VCaP (cell line): ENCODE measurements at regions not wholly inside any gene's neighbourhood (a gene's known extent, or its start where the extent isn't known, plus 50 kb on each side); places are given as distances from the start of the nearest gene placed in this dataset.

Experiments
- H3K27ac ChIP-seq: fragments of 450-650 bp; 2 replicates; pipeline ENCODE4 v1.5.1; 2017
- TF ChIP-seq, protein P1 (sequence below): fragments of 450-650 bp; conservative IDR thresholded peaks from 2 replicates; pipeline ENCODE4 v1.5.1; 2017; ENCODE audit warnings: mild to moderate bottlenecking, moderate library complexity

- H3K27ac ChIP-seq, result no peak overlapping the region
- TF ChIP-seq, protein P1, sequence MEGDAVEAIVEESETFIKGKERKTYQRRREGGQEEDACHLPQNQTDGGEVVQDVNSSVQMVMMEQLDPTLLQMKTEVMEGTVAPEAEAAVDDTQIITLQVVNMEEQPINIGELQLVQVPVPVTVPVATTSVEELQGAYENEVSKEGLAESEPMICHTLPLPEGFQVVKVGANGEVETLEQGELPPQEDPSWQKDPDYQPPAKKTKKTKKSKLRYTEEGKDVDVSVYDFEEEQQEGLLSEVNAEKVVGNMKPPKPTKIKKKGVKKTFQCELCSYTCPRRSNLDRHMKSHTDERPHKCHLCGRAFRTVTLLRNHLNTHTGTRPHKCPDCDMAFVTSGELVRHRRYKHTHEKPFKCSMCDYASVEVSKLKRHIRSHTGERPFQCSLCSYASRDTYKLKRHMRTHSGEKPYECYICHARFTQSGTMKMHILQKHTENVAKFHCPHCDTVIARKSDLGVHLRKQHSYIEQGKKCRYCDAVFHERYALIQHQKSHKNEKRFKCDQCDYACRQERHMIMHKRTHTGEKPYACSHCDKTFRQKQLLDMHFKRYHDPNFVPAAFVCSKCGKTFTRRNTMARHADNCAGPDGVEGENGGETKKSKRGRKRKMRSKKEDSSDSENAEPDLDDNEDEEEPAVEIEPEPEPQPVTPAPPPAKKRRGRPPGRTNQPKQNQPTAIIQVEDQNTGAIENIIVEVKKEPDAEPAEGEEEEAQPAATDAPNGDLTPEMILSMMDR, result no peak
Observed at GRCh38 chr12:31834150-31834549, 105.3 kb upstream of the AMN1 start.

GRCh38 chr12:31832740-31833729 lies 104.2 kb upstream of the AMN1 start:
- H3K27ac ChIP-seq, result no peak overlapping the region

GRCh38 chr12:31828071-31828470 lies 99.2 kb upstream of the AMN1 start:
- TF ChIP-seq, protein P1, result no peak
- no peak overlapping the region for H3K27ac ChIP-seq

More at GRCh38 chr12:31832740-31833729, 104.2 kb upstream of the AMN1 start:
- TF ChIP-seq, protein P1, result no peak

DNA sequence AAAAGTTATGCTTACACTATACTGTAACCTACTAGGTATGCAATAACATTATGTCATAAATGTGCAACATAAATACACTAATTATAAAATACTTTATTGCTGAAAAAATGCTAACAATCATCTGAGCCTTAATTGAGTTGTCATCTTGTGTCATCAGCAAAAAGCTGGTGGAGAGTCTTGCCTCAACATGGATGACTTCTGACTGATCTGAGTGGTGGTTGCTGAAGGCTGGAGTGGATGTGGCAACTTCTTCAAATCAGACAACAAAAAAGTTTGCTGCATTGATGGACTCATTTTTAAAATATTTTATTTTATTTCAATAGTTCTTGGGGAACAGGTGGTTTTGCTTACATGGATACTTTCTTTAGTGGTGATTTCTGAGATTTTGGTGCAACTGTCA lies 93.9 kb upstream of the AMN1 start:
- TF ChIP-seq, protein P1, result no peak
- H3K27ac ChIP-seq, result no peak overlapping the region

GRCh38 chr12:31821484-31821883 lies 92.7 kb upstream of the AMN1 start:
- TF ChIP-seq, protein P1, result no peak
- no peak overlapping the region for H3K27ac ChIP-seq

GRCh38 chr12:31820832-31821231 lies 92.0 kb upstream of the AMN1 start:
- H3K27ac ChIP-seq, result no peak overlapping the region
- TF ChIP-seq, protein P1, result no peak

GRCh38 chr12:31819427-31819826 lies 90.6 kb upstream of the AMN1 start:
- TF ChIP-seq, protein P1, result no peak
- H3K27ac ChIP-seq, result no peak overlapping the region
